Naive thymus-derived CD4-positive, alpha-beta T cell (primary cell): ENCODE measurements at regions not wholly inside any gene's neighbourhood (a gene's known extent, or its start where the extent isn't known, plus 50 kb on each side); places are given as distances from the start of the nearest gene placed in this dataset.

Experiments used
- ATAC-seq: fragments of 150-1000 bp; cut with Tn5 transposase; 2 replicates; pipeline ENCODE4 v1.10.0; 2021; ENCODE audit warnings: mild to moderate bottlenecking, moderate library complexity
- CTCF ChIA-PET: fragments of 350-600 bp; sonication (Branson Sonifier 250); formaldehyde crosslinking; loops from one replicate; lab custom pipeline; 2021; ENCODE audit warnings: antibody characterized with exemption; lab: Charles Lee
- POLR2A ChIA-PET: fragments of 350-600 bp; sonication (Branson Sonifier 250); formaldehyde crosslinking; loops from one replicate; lab custom pipeline; 2021; ENCODE audit warnings: antibody characterized with exemption, inconsistent platforms; lab: Charles Lee
- DNase-seq, 9 donors: peaks; one replicate each; pipeline versions ENCODE4 v3.0.0 to v3.0.0-alpha.2; 2020 to 2022; ENCODE audit warnings: mixed read lengths in 1 of 9
- H3K27ac ChIP-seq: one replicate; pipeline ENCODE4 v1.7.0; 2013; ENCODE audit warnings: mild to moderate bottlenecking, low read depth, low read length, moderate library complexity
- H3K27me3 ChIP-seq, 2 donors: one replicate each; pipeline ENCODE4 v1.7.0; 2013; ENCODE audit warnings: low read length in 2 of 2, mild to moderate bottlenecking in 2 of 2, moderate library complexity in 2 of 2; ENCODE audit not compliant: control insufficient read depth in 2 of 2, insufficient read depth in 2 of 2
- H3K36me3 ChIP-seq, 3 experiments: 1 replicate in 2 of 3; 2 replicates in 1 of 3; pipeline ENCODE4 v1.7.0; 2013; ENCODE audit warnings: low read length in 3 of 3, mild to moderate bottlenecking in 3 of 3, moderate library complexity in 1 of 3; ENCODE audit not compliant: insufficient read depth in 3 of 3, control insufficient read depth in 2 of 3
- H3K4me1 ChIP-seq, 2 donors: one replicate each; pipeline ENCODE4 v1.7.0; 2013; ENCODE audit warnings: low read length in 2 of 2, mild to moderate bottlenecking in 2 of 2, moderate library complexity in 1 of 2; ENCODE audit not compliant: control insufficient read depth in 2 of 2, insufficient read depth in 2 of 2
- H3K4me3 ChIP-seq: 2 replicates; pipeline ENCODE4 v1.7.0; 2013; ENCODE audit warnings: mild to moderate bottlenecking, low read length
- H3K9me3 ChIP-seq, 3 experiments: 1 replicate in 2 of 3; 2 replicates in 1 of 3; pipeline ENCODE4 v1.7.0; 2013; ENCODE audit warnings: low read length in 3 of 3; ENCODE audit not compliant: control insufficient read depth in 2 of 3
- H3K27ac Mint-ChIP-seq, 9 donors: one replicate each; pipeline ENCODE4 v1.8.0; 2020 to 2022; ENCODE audit warnings: mixed read lengths in 9 of 9, mild to moderate bottlenecking in 8 of 9, moderate library complexity in 5 of 9, inconsistent platforms in 2 of 9
- H3K27me3 Mint-ChIP-seq, 5 donors: one replicate each; pipeline ENCODE4 v1.8.0; 2021 to 2022; ENCODE audit warnings: mixed read lengths in 5 of 5, mild to moderate bottlenecking in 1 of 5
- H3K36me3 Mint-ChIP-seq, 5 donors: one replicate each; pipeline ENCODE4 v1.8.0; 2020 to 2022; ENCODE audit warnings: mixed read lengths in 5 of 5, mild to moderate bottlenecking in 3 of 5, inconsistent platforms in 1 of 5
- H3K4me1 Mint-ChIP-seq, 7 donors: one replicate each; pipeline ENCODE4 v1.8.0; 2020 to 2022; ENCODE audit warnings: mixed read lengths in 7 of 7, mild to moderate bottlenecking in 3 of 7, inconsistent platforms in 1 of 7
- H3K4me3 Mint-ChIP-seq, 10 donors: one replicate each; pipeline ENCODE4 v1.8.0; 2020 to 2022; ENCODE audit warnings: mild to moderate bottlenecking in 10 of 10, mixed read lengths in 10 of 10, moderate library complexity in 6 of 10, inconsistent platforms in 2 of 10
- H3K9me3 Mint-ChIP-seq, 11 donors: one replicate each; pipeline ENCODE4 v1.8.0; 2020 to 2022; ENCODE audit warnings: mixed read lengths in 11 of 11, mild to moderate bottlenecking in 4 of 11, inconsistent platforms in 1 of 11, moderate library complexity in 1 of 11
- intact Hi-C, 2 donors: fragments of 100-400 bp; cut with micrococcal nuclease; formaldehyde crosslinking; loops; one replicate each; pipeline ENCODE4 v1.15.1; 2023

- H3K27me3 Mint-ChIP-seq: peaks cover 0 to 26% (median 8%) of the 10 kb centered on the region in 5 donors
- Histone ChIP-seq H3K9me3 (no peaks in the 10 kb centered on the region), H3K36me3 (no peaks in the 10 kb centered on the region), H3K4me3 (no peak overlapping the region), H3K27ac (no peak overlapping the region), H3K4me1 (no peaks in the 10 kb centered on the region), H3K27me3 (no peaks in the 10 kb centered on the region)
- H3K4me3 Mint-ChIP-seq: no peak overlapping the region
- no peaks in the 10 kb centered on the region for H3K4me1 Mint-ChIP-seq
- H3K9me3 Mint-ChIP-seq: peaks cover 0 to 4% (median 0%) of the 10 kb centered on the region in 11 donors
- no peak for ATAC-seq
- no peak for DNase-seq
- H3K27ac Mint-ChIP-seq: no peak overlapping the region
- CTCF ChIA-PET: no interaction called here
- intact Hi-C loops: no loop called here
- POLR2A ChIA-PET: no interaction called here
- H3K36me3 Mint-ChIP-seq: no peaks in the 10 kb centered on the region
These were observed 234.9 kb downstream of the DOK5 start for GRCh38 chr20:54710341-54710740.

- Histone ChIP-seq H3K4me3 (no peak overlapping the region), H3K27ac (no peak overlapping the region), H3K9me3 (no peaks in the 10 kb centered on the region), H3K4me1 (no peaks in the 10 kb centered on the region), H3K36me3 (no peaks in the 10 kb centered on the region), H3K27me3 (no peaks in the 10 kb centered on the region)
- ChIA-PET POLR2A (no interaction called here), CTCF (no interaction called here)
- Mint-ChIP-seq H3K27ac (no peak overlapping the region), H3K9me3 (peaks cover 0 to 4% (median 0%) of the 10 kb centered on the region in 11 donors), H3K4me3 (no peak overlapping the region), H3K27me3 (peaks cover 0 to 30% (median 11%) of the 10 kb centered on the region in 5 donors), H3K4me1 (no peaks in the 10 kb centered on the region), H3K36me3 (no peaks in the 10 kb centered on the region)
- ATAC-seq (no peak), DNase-seq (no peak)
- intact Hi-C loops: no loop called here
These were observed 232.8 kb downstream of the DOK5 start for GRCh38 chr20:54708229-54708628.

GRCh38 chr20:54707801-54708200, 232.4 kb downstream of the DOK5 start:
- intact Hi-C loops: no loop called here
- DNase-seq: no peak
- Histone ChIP-seq H3K27me3 (no peaks in the 10 kb centered on the region), H3K36me3 (no peaks in the 10 kb centered on the region), H3K4me1 (no peaks in the 10 kb centered on the region), H3K9me3 (no peaks in the 10 kb centered on the region), H3K4me3 (no peak overlapping the region), H3K27ac (no peak overlapping the region)
- no peak overlapping the region for H3K4me3 Mint-ChIP-seq
- no peak for ATAC-seq
- ChIA-PET CTCF (no interaction called here), POLR2A (no interaction called here)
- H3K36me3 Mint-ChIP-seq: no peaks in the 10 kb centered on the region
- no peaks in the 10 kb centered on the region for H3K4me1 Mint-ChIP-seq
- H3K27me3 Mint-ChIP-seq: peaks cover 0 to 32% (median 11%) of the 10 kb centered on the region in 5 donors
- H3K9me3 Mint-ChIP-seq: peaks cover 0 to 4% (median 0%) of the 10 kb centered on the region in 11 donors
- H3K27ac Mint-ChIP-seq: no peak overlapping the region

GRCh38 chr20:54706581-54706980, 231.2 kb downstream of the DOK5 start:
- DNase-seq: no peak
- H3K4me3 ChIP-seq: no peak overlapping the region
- peaks cover 0 to 37% (median 15%) of the 10 kb centered on the region in 5 donors for H3K27me3 Mint-ChIP-seq
- H3K27me3 ChIP-seq: no peaks in the 10 kb centered on the region
- CTCF ChIA-PET: no interaction called here
- POLR2A ChIA-PET: no interaction called here
- H3K4me3 Mint-ChIP-seq: no peak overlapping the region
- intact Hi-C loops: no loop called here
- H3K9me3 Mint-ChIP-seq: peaks cover 0 to 4% (median 0%) of the 10 kb centered on the region in 11 donors
- no peak for ATAC-seq
- H3K27ac Mint-ChIP-seq: no peak overlapping the region
- H3K27ac ChIP-seq: no peak overlapping the region
- H3K4me1 Mint-ChIP-seq: no peaks in the 10 kb centered on the region
- no peaks in the 10 kb centered on the region for H3K36me3 Mint-ChIP-seq
- H3K9me3 ChIP-seq: no peaks in the 10 kb centered on the region
- no peaks in the 10 kb centered on the region for H3K36me3 ChIP-seq
- no peaks in the 10 kb centered on the region for H3K4me1 ChIP-seq

- Histone ChIP-seq H3K27ac (no peak overlapping the region), H3K9me3 (no peaks in the 10 kb centered on the region), H3K27me3 (no peaks in the 10 kb centered on the region), H3K4me1 (no peaks in the 10 kb centered on the region), H3K4me3 (no peak overlapping the region), H3K36me3 (no peaks in the 10 kb centered on the region)
- ChIA-PET CTCF (no interaction called here), POLR2A (no interaction called here)
- Mint-ChIP-seq H3K4me1 (no peaks in the 10 kb centered on the region), H3K4me3 (no peak overlapping the region), H3K9me3 (peaks cover 0 to 2% (median 0%) of the 10 kb centered on the region in 11 donors), H3K27me3 (peaks cover 0 to 28% (median 15%) of the 10 kb centered on the region in 5 donors), H3K36me3 (no peaks in the 10 kb centered on the region), H3K27ac (no peak overlapping the region)
- intact Hi-C loops: no loop called here
- no peak for DNase-seq
- no peak for ATAC-seq
These were observed 228.7 kb downstream of the DOK5 start for GRCh38 chr20:54704032-54704635.
